SK-N-SH (cell line): ENCODE measurements at regions not wholly inside any gene's neighbourhood (a gene's known extent, or its start where the extent isn't known, plus 50 kb on each side); places are given as distances from the start of the nearest gene placed in this dataset.

ENCODE experiments used
- CTCF ChIA-PET: fragments of 300-600, 350-600 bp; formaldehyde crosslinking; extraction: SDS; loops from one replicate; lab custom pipeline; 2021; lab: Yijun Ruan, JAX
- POLR2A ChIA-PET: fragments of 350-600 bp; sonication (Branson Sonifier 250); formaldehyde crosslinking; extraction: SDS; loops from one replicate; lab custom pipeline; 2020; ENCODE audit warnings: antibody characterized with exemption, inconsistent platforms; lab: Yijun Ruan, JAX
- DNase-seq: peaks from one replicate; pipeline ENCODE4 v3.0.0; 2012
- H2AFZ ChIP-seq: fragments of 200-600 bp; sonication (generic); 2 replicates; pipeline ENCODE4 v1.8.1; 2016; ENCODE audit warnings: antibody characterized with exemption, mild to moderate bottlenecking, low read depth
- H3F3A ChIP-seq: fragments of 200-600 bp; sonication (generic); replicated peaks from 2 replicates; pipeline ENCODE3; 2016; ENCODE audit warnings: antibody characterized with exemption, mild to moderate bottlenecking; ENCODE audit not compliant: insufficient read depth
- H3K27ac ChIP-seq, 2 experiments: fragments of 200-500 bp in 1 of 2; fragments of 200-600 bp in 1 of 2; sonication (Bioruptor generic) in 1 of 2; sonication (generic), shearing (Covaris generic) in 1 of 2; 2 replicates each; pipeline versions ENCODE4 v1.5.1 to v1.6.1; 2014 to 2016; ENCODE audit warnings: low read depth in 2 of 2, inconsistent platforms in 1 of 2, low read length in 1 of 2, mild to moderate bottlenecking in 1 of 2, mixed read lengths in 1 of 2
- H3K27me3 ChIP-seq: fragments of 200-600 bp; sonication (generic), shearing (Covaris generic); 2 replicates; pipeline ENCODE4 v1.6.1; 2016; ENCODE audit warnings: mixed run types; ENCODE audit not compliant: insufficient read depth
- H3K36me3 ChIP-seq, 2 experiments: fragments of 200-500 bp in 1 of 2; fragments of 200-600 bp in 1 of 2; sonication (Bioruptor generic) in 1 of 2; sonication (generic) in 1 of 2; replicated peaks in 1 of 2; 2 replicates each; pipeline versions ENCODE3 to v1.5.1; 2014 to 2016; ENCODE audit warnings: low read length in 1 of 2, mild to moderate bottlenecking in 1 of 2; ENCODE audit not compliant: insufficient read depth in 2 of 2, control insufficient read depth in 1 of 2
- H3K4me1 ChIP-seq, 2 experiments: fragments of 200-500 bp in 1 of 2; fragments of 200-600 bp in 1 of 2; sonication (Bioruptor generic) in 1 of 2; sonication (generic), shearing (Covaris generic) in 1 of 2; 2 replicates each; pipeline versions ENCODE4 v1.5.1 to v1.6.1; 2014 to 2016; ENCODE audit warnings: low read depth in 1 of 2, low read length in 1 of 2, mixed run types in 1 of 2; ENCODE audit not compliant: insufficient read depth in 2 of 2, control insufficient read depth in 1 of 2
- H3K4me2 ChIP-seq: fragments of 200-600 bp; sonication (generic), shearing (Covaris generic); 2 replicates; pipeline ENCODE4 v1.6.1; 2017; ENCODE audit warnings: mixed run types
- H3K4me3 ChIP-seq, 2 experiments: fragments of 200-500 bp in 1 of 2; fragments of 200-600 bp in 1 of 2; sonication (Bioruptor generic) in 1 of 2; sonication (generic), shearing (Covaris generic) in 1 of 2; 2 replicates each; pipeline versions ENCODE4 v1.5.1 to v1.8.1; 2014 to 2016; ENCODE audit warnings: low read depth in 2 of 2, inconsistent platforms in 1 of 2, low read length in 1 of 2, mild to moderate bottlenecking in 1 of 2, mixed read lengths in 1 of 2, moderate library complexity in 1 of 2
- H3K79me2 ChIP-seq: fragments of 200-600 bp; sonication (generic); 2 replicates; pipeline ENCODE4 v1.8.1; 2017; ENCODE audit warnings: mild to moderate bottlenecking; ENCODE audit not compliant: insufficient read depth
- H3K9ac ChIP-seq: fragments of 200-600 bp; sonication (generic); 2 replicates; pipeline ENCODE4 v1.6.1; 2017; ENCODE audit warnings: mixed run types
- H3K9me2 ChIP-seq: fragments of 200-600 bp; sonication (generic); 2 replicates; pipeline ENCODE4 v1.6.1; 2017; ENCODE audit warnings: mixed run types
- H3K9me3 ChIP-seq: fragments of 200-600 bp; sonication (generic); 2 replicates; pipeline ENCODE4 v1.6.1; 2017; ENCODE audit warnings: mixed run types, mild to moderate bottlenecking, moderate library complexity
- H4K20me1 ChIP-seq: fragments of 200-600 bp; sonication (generic); 2 replicates; pipeline ENCODE4 v1.6.1; 2017; ENCODE audit warnings: mild to moderate bottlenecking, mixed run types; ENCODE audit not compliant: insufficient read depth
- CHD2 ChIP-seq: fragments of 150-350 bp; IDR thresholded peaks from 2 replicates; pipeline ENCODE4 v1.6.1; 2018; ENCODE audit warnings: low read length; ENCODE audit not compliant: partially characterized antibody
- ELF1 ChIP-seq: IDR thresholded peaks from 2 replicates; pipeline ENCODE4 v1.4.0; 2012
- EP300 ChIP-seq, 2 experiments: IDR thresholded peaks; 2 replicates each; pipeline versions ENCODE4 v1.4.0 to v1.6.1; 2012; ENCODE audit warnings: borderline replicate concordance in 1 of 2, low read depth in 1 of 2, low read length in 1 of 2
- EZH2phosphoT487 ChIP-seq: fragments of 200-600 bp; sonication (generic); IDR thresholded peaks from 2 replicates; pipeline ENCODE4 v1.6.1; 2017; ENCODE audit warnings: low read depth, mixed run types, mild to moderate bottlenecking, antibody characterized with exemption, moderate library complexity, borderline replicate concordance
- FOSL2 ChIP-seq: IDR thresholded peaks from 2 replicates; pipeline ENCODE4 v1.4.0; 2012; ENCODE audit warnings: low read depth, mild to moderate bottlenecking, moderate library complexity, borderline replicate concordance
- FOXM1 ChIP-seq: IDR thresholded peaks from 2 replicates; pipeline ENCODE4 v1.4.0; 2012; ENCODE audit warnings: low read depth, mild to moderate bottlenecking
- MEF2A ChIP-seq: IDR thresholded peaks from 2 replicates; pipeline ENCODE4 v1.4.0; 2012; ENCODE audit warnings: low read depth, borderline replicate concordance
- NRF1 ChIP-seq: IDR thresholded peaks from 2 replicates; pipeline ENCODE4 v1.6.1; 2012; ENCODE audit warnings: low read depth, mild to moderate bottlenecking, low read length
- POLR2AphosphoS5 ChIP-seq: IDR thresholded peaks from 2 replicates; pipeline ENCODE4 v1.6.1; 2012; ENCODE audit warnings: low read depth, low read length
- RAD21 ChIP-seq: IDR thresholded peaks from 2 replicates; pipeline ENCODE4 v1.6.1; 2012; ENCODE audit warnings: mild to moderate bottlenecking, low read length
- REST ChIP-seq: IDR thresholded peaks from 2 replicates; pipeline ENCODE4 v1.6.1; 2012; ENCODE audit warnings: mild to moderate bottlenecking, low read depth, low read length, moderate library complexity
- SIN3A ChIP-seq: IDR thresholded peaks from 2 replicates; pipeline ENCODE4 v1.6.1; 2012; ENCODE audit warnings: low read depth, mild to moderate bottlenecking, low read length, moderate library complexity, borderline replicate concordance
- TEAD4 ChIP-seq: IDR thresholded peaks from 2 replicates; pipeline ENCODE4 v1.4.0; 2012; ENCODE audit warnings: mild to moderate bottlenecking, borderline replicate concordance; ENCODE audit not compliant: insufficient read depth
- USF1 ChIP-seq: IDR thresholded peaks from 2 replicates; pipeline ENCODE4 v1.4.0; 2012; ENCODE audit warnings: low read depth, borderline replicate concordance
- USF2 ChIP-seq: fragments of 150-350 bp; IDR thresholded peaks from 2 replicates; pipeline ENCODE4 v1.6.1; 2017; ENCODE audit warnings: antibody characterized with exemption, low read length, low read depth, borderline replicate concordance
- ZBTB33 ChIP-seq: IDR thresholded peaks from 2 replicates; pipeline ENCODE4 v1.4.0; 2012; ENCODE audit warnings: low read depth, borderline replicate concordance
- WGBS: methylation state at CpG from one replicate; pipeline ENCODE4 v1.1.6; 2017; ENCODE audit warnings: low lambda C conversion rate; 5-methylcytosine and 5-hydroxymethylcytosine counted together

- Histone ChIP-seq H3K79me2 (no peaks in the 10 kb centered on the region), H3K4me3 (no peak overlapping the region; a peak in 1 of 4 replicates), H3K4me1 (no peaks in the 10 kb centered on the region), H4K20me1 (no peaks in the 10 kb centered on the region)
- CTCF ChIA-PET = no interaction called here
- TF ChIP-seq EP300 (IDR thresholded peaks at IDR 0.05; ENCODE audit: borderline replicate concordance in 1 of 2, low read depth in 1 of 2, low read length in 1 of 2) (no peak), POLR2AphosphoS5 (no peak), MEF2A (no peak), USF2 (no peak), ELF1 (no peak), FOXM1 (no peak), FOSL2 (no peak), CHD2 (no peak), REST (no peak), RAD21 (no peak), TEAD4 (no peak)
- TF ChIP-seq, all 33 proteins: peak for 0
- no peak for DNase-seq
- Histone ChIP-seq H3K36me3 (no peaks in the 10 kb centered on the region), H3K27me3 (no peaks in the 10 kb centered on the region), H2AFZ (no peak overlapping the region), H3K9ac (no peak overlapping the region), H3K9me2 (no peaks in the 10 kb centered on the region), H3K9me3 (no peaks in the 10 kb centered on the region), H3K4me2 (no peak overlapping the region), H3K27ac (no peak overlapping the region), H3F3A (no peaks in the 10 kb centered on the region)
- POLR2A ChIA-PET = no interaction called here
- WGBS = 6% methylated on average over 4 of the region's 4 CpGs
Measured at GRCh38 chr15:26359855-26360254, 413.0 kb downstream of the GABRB3 start.

- Histone ChIP-seq H3K36me3 (no peaks in the 10 kb centered on the region), H3K9me3 (no peaks in the 10 kb centered on the region), H3K4me2 (no peak overlapping the region), H4K20me1 (no peaks in the 10 kb centered on the region), H3K79me2 (no peaks in the 10 kb centered on the region), H3K4me1 (no peaks in the 10 kb centered on the region), H3K4me3 (no peak overlapping the region), H3K27me3 (no peaks in the 10 kb centered on the region), H3K9me2 (no peaks in the 10 kb centered on the region), H3F3A (no peaks in the 10 kb centered on the region), H2AFZ (no peak overlapping the region), H3K27ac (no peak overlapping the region), H3K9ac (no peak overlapping the region)
- WGBS = 5% methylated on average over 3 of the region's 3 CpGs
- POLR2A ChIA-PET = no interaction called here
- CTCF ChIA-PET = no interaction called here
- no peak for DNase-seq
- TF ChIP-seq ZBTB33 (no peak), EZH2phosphoT487 (no peak), USF2 (no peak), NRF1 (no peak), USF1 (no peak), POLR2AphosphoS5 (no peak), SIN3A (no peak)
Measured at GRCh38 chr15:26358708-26359107, 414.2 kb downstream of the GABRB3 start.
